HEK293T (cell line): ENCODE measurements at regions not wholly inside any gene's neighbourhood (a gene's known extent, or its start where the extent isn't known, plus 50 kb on each side); places are given as distances from the start of the nearest gene placed in this dataset.

ENCODE experiments used
- FOXM1 ChIP-seq: fragments of 450-650 bp; IDR thresholded peaks from 2 replicates; pipeline ENCODE4 v1.6.1; 2017; ENCODE audit warnings: mild to moderate bottlenecking, borderline replicate concordance
- LEF1 ChIP-seq: fragments of 450-650 bp; IDR thresholded peaks from 2 replicates; pipeline ENCODE4 v1.6.1; 2017; ENCODE audit warnings: mild to moderate bottlenecking, borderline replicate concordance
- TARDBP ChIP-seq: fragments of 450-650 bp; IDR thresholded peaks from 2 replicates; pipeline ENCODE4 v1.6.1; 2016

DNA sequence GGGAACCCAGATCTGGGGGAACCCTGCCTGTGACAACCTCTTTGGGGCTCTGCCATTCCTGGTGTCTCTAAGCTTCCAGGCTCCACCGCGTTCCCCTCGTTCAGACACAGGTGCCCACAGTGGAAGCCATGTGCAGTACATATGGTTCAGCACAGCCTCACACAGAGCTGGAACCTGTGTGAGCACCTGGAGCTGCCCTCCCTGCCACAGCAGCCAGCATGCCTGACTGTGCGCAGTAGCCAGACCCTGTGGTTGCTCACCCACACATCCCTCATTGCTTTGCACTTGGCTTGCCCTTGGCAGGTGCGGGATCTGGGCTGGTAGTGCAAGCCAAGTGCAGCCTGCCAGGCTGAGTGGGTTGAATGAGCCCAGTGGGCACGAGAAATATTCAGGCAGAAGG lies 814.2 kb downstream of the PDHA2 start:
- no peak for TF ChIP-seq FOXM1
- TF ChIP-seq TARDBP = no peak
- no peak for TF ChIP-seq LEF1
